Pancreas (tissue), 10 donors: ENCODE measurements at regions not wholly inside any gene's neighbourhood (a gene's known extent, or its start where the extent isn't known, plus 50 kb on each side); places are given as distances from the start of the nearest gene placed in this dataset.

Experiments used
- ATAC-seq, 4 donors: fragments of 200-7000 bp; cut with Tn5 transposase; one replicate each; pipeline versions ENCODE4 v1.8.0 to v1.9.1; 2020; ENCODE audit warnings: mild to moderate bottlenecking in 4 of 4, moderate library complexity in 4 of 4
- DNase-seq, 6 donors: peaks; one replicate each; pipeline ENCODE4 v3.0.0-alpha.2; 2020
- FAIRE-seq: peaks from 2 replicates; lab custom pipeline; 2012; peaks lifted over from hg19 to GRCh38; lab: Jason Lieb, UNC
- H3K27ac ChIP-seq, 4 donors: fragments of 200-600 bp; sonication (generic); 1 replicate in 3 of 4; 2 replicates in 1 of 4; pipeline versions ENCODE4 v1.5.0 to v1.8.0; 2020
- H3K27me3 ChIP-seq, 4 donors: fragments of 200-600 bp; one replicate each; pipeline ENCODE4 v1.8.0; 2021
- H3K36me3 ChIP-seq, 3 donors: fragments of 200-600 bp; sonication (generic) in 1 of 3; one replicate each; pipeline versions ENCODE4 v1.5.0 to v1.8.0; 2020 to 2021
- H3K4me1 ChIP-seq, 3 donors: fragments of 200-600 bp; one replicate each; pipeline ENCODE4 v1.8.0; 2021
- H3K4me3 ChIP-seq, 4 donors: fragments of 200-600 bp; sonication (generic) in 2 of 4; one replicate each; pipeline versions ENCODE4 v1.5.0 to v1.8.0; 2020 to 2021
- H3K9me3 ChIP-seq, 4 donors: fragments of 200-600 bp; one replicate each; pipeline ENCODE4 v1.8.0; 2021
- CTCF ChIP-seq, 4 donors: fragments of 200-600 bp; sonication (generic) in 3 of 4; IDR thresholded peaks; one replicate each; pipeline versions ENCODE4 v1.5.0 to v1.8.0; 2021; ENCODE audit warnings: antibody characterized with exemption in 4 of 4
- WGBS, 2 donors: extraction: QIAGEN DNeasy Blood & Tissue Kit; methylation state at CpG; one replicate each; pipeline ENCODE4 v1.1.7; 2013; 5-methylcytosine and 5-hydroxymethylcytosine counted together
- intact Hi-C, 3 donors: fragments of 100-400 bp; cut with DNase I; formaldehyde crosslinking; loops; one replicate each; pipeline versions ENCODE4 v1.11.1 to v1.14.2; 2022
- donor health status: healthy with polysubstance abuse.
- donor health status: DM: no; HTN: no; CAD: no; lungs with moderate emphysema.
- donor health status: DM: no; HTN: no; CAD: no.
- donor health status: control.
- donor health status: control.
- donor health status: Bipolar disorder and iron deficiency.
- donor health status: DM: yes; HTN: yes; CAD: no.
- donor health status: DM: no; HTN: no; CAD: no.
- donor health status: DM: no; HTN: no; CAD: no.
- donor health status: DM: yes; HTN: yes; CAD: no.

GRCh38 chr3:159881828-159882309, 106.8 kb upstream of the IL12A start:
- intact Hi-C loops, result no loop called here
- Histone ChIP-seq H3K9me3 (no peaks in the 10 kb centered on the region), H3K27ac (no peak overlapping the region), H3K4me3 (no peak overlapping the region), H3K36me3 (no peaks in the 10 kb centered on the region), H3K27me3 (no peaks in the 10 kb centered on the region), H3K4me1 (no peaks in the 10 kb centered on the region)
- WGBS, 2 donors, result 59 to 68% methylated on average over 7 of the region's 7 CpGs
- DNase-seq (no peak), ATAC-seq (no peak), FAIRE-seq (no peak)
- TF ChIP-seq CTCF (IDR thresholded peaks at IDR 0.05), result no peak

- intact Hi-C loops, result no loop called here
- no peaks in the 10 kb centered on the region for H3K9me3 ChIP-seq
- H3K4me3 ChIP-seq, result no peak overlapping the region
- 51 to 62% methylated on average over 3 of the region's 3 CpGs for WGBS, 2 donors
- DNase-seq (no peak), ATAC-seq (no peak), FAIRE-seq (no peak)
- H3K36me3 ChIP-seq, result no peaks in the 10 kb centered on the region
- TF ChIP-seq CTCF (IDR thresholded peaks at IDR 0.05), result no peak
- no peaks in the 10 kb centered on the region for H3K4me1 ChIP-seq
- no peak overlapping the region for H3K27ac ChIP-seq
- H3K27me3 ChIP-seq, result no peaks in the 10 kb centered on the region
Observed at GRCh38 chr3:159882367-159882766, 106.3 kb upstream of the IL12A start.

- no peak for TF ChIP-seq CTCF (IDR thresholded peaks at IDR 0.05)
- Histone ChIP-seq H3K27me3 (no peaks in the 10 kb centered on the region), H3K9me3 (no peaks in the 10 kb centered on the region), H3K27ac (no peak overlapping the region), H3K36me3 (no peaks in the 10 kb centered on the region), H3K4me1 (no peaks in the 10 kb centered on the region), H3K4me3 (no peak overlapping the region)
- WGBS, 2 donors, result 41 to 50% methylated on average over 12 of the region's 12 CpGs
- intact Hi-C loops, result no loop called here
- FAIRE-seq (no peak), DNase-seq (no peak), ATAC-seq (no peak)
Observed at GRCh38 chr3:159882790-159883779, 105.5 kb upstream of the IL12A start.

GRCh38 chr3:159884661-159885402, 103.8 kb upstream of the IL12A start:
- 52 to 61% methylated on average over 3 of the region's 3 CpGs for WGBS, 2 donors
- TF ChIP-seq CTCF (IDR thresholded peaks at IDR 0.05), result peak in 2 of 4 donors; percentile 31 to 35
- no peak overlapping the region for H3K27ac ChIP-seq
- ATAC-seq, result peak in 3 of 4 donors; percentile 64 to 71 (median 65)
- no peak overlapping the region for H3K4me3 ChIP-seq
- no peaks in the 10 kb centered on the region for H3K36me3 ChIP-seq
- no peaks in the 10 kb centered on the region for H3K27me3 ChIP-seq
- H3K9me3 ChIP-seq, result no peaks in the 10 kb centered on the region
- intact Hi-C loops, result loop anchor here in 1 of 3 donors (5.0 kb wide), 1 partner anchor 117 kb away; no protein-coding TSS in a partner anchor
- H3K4me1 ChIP-seq, result no peaks in the 10 kb centered on the region
- DNase-seq, result no peak
- FAIRE-seq, result no peak
